ENCODE measurements at regions not wholly inside any gene's neighbourhood (a gene's known extent, or its start where the extent isn't known, plus 50 kb on each side); places are given as distances from the start of the nearest gene placed in this dataset.

GRCh38 chr6:25043892-25044291, 108.1 kb upstream of the RIPOR2 start:
- TF ChIP-seq FOXP2 (optimal IDR thresholded peaks at IDR 0.05; ENCODE audit: borderline replicate concordance, extremely low read depth, extremely low read length, insufficient read depth) (no peak), SIN3A (IDR thresholded peaks at IDR 0.05; ENCODE audit: borderline replicate concordance, insufficient read depth, low read length) (no peak), POLR2AphosphoS5 (IDR thresholded peaks at IDR 0.05; ENCODE audit: low read depth, low read length) (no peak), REST (IDR thresholded peaks at IDR 0.05; ENCODE audit: insufficient read depth in 1 of 2, low read depth in 2 of 2, low read length in 2 of 2) (no peak)
